GM21717 (cell line): ENCODE measurements at regions not wholly inside any gene's neighbourhood (a gene's known extent, or its start where the extent isn't known, plus 50 kb on each side); places are given as distances from the start of the nearest gene placed in this dataset.

Source experiments
- ATAC-seq: cut with Tn5 transposase; IDR thresholded peaks from one replicate; pipeline ENCODE4 v1.9.1; 2021; ENCODE audit warnings: mild to moderate bottlenecking, moderate library complexity; ENCODE audit not compliant: unreplicated experiment

DNA sequence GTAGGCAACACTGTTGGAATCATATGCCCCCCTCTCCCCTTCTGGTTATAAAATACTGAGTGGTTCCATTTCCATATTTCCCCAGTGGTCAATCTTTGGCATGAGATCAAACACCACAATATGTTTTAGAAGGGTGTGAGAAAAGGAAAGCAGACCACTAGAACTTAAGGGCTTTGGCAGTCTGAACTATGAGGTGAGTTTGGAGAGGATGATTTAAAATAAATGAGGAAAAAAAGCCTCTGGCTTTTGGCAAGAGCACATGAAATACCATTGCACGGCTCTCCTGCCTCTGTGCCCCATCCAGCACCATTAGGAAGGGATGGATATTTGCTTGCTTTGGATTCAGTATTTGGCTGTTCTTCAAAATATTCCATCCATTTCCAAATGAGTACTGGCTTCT, 339.5 kb upstream of the C1orf87 start:
- ATAC-seq: no peak

DNA sequence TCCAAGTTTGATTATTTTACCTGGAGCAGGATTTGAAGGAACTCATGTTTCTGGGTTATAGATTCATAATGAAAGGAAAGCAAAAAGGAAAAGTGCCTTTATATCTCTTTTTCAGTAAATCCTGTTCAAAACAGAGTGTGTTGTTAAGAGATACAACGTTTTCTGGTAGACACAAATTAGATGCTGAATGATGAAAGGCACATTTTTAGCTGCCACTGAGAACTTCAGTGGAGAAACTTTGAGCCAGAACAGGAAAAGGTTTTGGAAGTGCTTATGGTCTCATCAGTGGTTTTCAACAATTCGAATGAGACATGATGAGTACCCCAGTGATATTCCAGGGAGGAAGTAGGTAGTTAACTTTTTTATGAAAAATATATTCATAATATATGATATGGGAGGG, 338.0 kb upstream of the C1orf87 start:
- no peak for ATAC-seq

DNA sequence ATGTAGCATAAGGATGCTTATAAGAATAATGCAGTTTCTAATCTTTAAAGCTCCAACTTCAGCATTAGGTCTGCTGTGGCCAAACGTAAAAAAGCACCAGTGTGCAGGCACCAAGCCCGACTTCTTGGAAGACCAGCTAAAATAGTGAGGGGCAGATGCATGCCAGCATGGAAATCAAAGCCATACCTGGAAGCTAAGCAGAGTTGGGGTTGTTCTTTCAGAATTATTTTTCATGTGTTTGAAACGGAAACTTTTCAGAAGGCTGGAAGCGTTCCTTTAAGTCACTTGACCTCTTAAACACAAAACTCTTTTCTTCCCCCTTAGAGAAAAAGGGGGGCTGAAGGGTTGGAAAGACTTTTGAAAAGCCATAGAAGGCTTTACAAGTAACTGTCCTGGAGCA, 329.2 kb upstream of the C1orf87 start:
- ATAC-seq: no peak

DNA sequence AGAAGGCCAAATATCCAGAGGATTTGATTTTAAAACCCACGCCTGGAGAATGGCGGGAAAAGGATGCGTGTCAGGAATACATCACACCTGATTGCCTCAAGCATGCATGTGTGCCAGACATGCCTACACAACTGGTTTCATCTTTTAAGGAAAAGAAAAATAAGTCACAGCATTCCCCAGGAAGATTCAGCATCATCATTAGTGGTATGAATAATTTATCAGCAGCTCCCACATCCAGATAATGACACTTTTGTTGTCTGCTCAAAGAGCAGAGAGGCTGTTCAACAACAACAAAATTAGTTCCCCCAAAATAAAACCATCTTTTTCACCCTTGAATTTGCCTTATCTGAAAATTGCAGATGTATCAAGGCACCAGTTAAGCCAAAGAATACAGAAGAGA, 328.6 kb upstream of the C1orf87 start:
- no peak for ATAC-seq

DNA sequence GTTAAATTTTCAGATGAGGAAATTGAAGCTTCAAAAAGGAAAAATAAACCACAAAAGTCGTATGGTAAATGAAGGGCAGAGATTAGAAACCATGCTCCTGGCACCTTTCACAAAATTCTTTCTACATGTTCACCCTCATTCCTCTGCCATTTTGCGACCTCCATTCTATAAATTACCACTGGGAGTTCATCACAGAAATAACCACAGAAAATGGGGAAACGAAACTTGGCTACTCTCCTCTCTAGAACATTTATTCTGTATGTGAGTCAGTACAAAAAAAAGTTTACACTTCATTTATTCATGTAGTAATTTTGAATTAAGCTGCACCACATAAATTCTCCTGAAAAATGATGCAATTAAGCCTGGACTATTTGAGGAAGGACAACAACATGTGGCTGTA, 320.9 kb upstream of the C1orf87 start:
- no peak for ATAC-seq

DNA sequence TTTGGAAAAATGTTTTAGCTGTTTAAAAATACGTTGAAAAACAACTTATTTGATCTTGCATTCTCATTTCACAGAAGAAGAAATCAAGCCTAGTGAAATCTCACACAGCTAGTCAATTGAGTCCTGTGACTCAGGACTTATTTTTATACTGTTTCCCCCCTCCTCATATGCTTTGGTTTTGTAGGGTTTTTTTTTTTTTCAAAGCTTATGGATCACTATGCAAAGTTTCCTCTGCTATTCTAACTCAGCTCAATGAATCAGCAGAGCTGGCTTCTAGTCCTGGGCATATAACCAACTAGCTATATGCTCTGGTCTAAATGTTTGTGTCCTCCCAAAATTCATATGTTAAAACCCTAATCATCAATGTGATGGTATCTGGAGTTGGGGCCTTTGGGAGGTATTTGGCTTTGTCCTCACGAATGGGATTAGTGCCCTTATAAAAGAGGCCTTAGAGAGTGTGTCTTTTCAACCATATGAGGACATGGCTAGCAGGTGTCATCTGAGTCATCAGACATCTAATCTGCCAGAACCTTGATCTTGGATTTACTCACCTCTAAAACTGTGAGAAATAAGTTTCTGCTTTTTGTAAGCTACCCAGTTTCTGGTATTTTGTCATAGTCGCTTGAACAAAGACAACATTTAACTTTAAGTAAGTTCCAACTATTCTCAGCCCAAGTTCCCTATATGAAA, 317.2 kb upstream of the C1orf87 start:
- peak; percentile 81 for ATAC-seq

DNA sequence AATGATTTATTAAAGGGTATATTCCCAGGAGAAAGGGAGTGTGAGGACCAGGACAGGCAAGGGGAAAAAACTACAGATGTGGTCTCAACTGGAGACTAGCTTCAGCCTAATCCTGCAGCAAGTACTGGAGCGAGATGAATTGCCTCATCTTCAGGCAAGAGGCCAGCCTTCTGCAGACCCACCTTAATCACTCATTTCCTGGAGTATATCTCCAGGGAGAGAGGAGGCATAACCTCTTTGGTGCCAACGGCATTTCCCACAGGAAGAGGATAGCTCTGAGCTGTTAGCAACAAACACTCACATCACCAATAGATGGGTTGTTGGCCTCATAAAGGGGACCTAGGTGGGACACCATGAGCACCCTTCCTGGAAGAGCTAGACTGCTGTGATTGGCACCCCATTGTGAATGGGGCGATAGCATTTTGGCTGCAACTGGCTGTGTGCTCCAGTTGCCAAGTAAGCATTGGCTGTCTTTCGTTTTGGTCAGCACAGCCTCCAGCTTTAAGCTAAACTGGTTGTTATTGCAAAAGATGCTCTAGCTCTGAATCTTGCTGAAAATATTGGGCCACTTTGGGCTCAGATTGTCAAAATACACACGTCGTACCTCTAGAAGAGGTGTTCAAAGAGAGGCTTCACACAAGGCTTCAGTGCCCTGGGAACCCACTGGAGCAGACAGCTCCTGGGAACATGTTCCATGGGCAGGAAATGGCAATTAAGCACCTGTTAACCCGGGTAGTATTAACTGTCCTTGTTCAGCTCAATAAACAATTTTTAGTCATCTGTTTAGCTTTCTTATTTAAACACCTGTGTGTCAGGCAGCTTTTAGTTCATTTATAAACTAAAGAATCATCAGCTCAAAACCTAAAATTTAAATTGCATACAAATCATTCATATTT, 314.8 kb upstream of the C1orf87 start:
- ATAC-seq: no peak

DNA sequence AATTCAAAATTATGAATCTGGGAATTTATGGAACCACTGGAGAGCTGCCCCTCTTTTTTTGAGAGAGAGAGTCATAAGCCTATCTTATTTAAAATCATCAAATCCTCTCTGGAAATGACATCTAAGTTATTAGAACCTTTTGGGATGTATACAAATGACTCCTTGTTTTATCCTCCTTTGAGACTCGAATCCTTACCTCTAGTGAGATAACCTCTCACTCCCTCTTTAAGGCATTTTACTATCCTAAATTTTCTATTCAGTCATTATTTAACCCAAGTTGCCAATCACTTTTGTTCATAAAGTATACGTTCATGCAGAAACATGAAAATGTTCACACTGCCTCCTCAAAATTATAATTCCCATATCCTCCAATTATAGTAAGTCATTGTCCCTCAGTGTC, 313.6 kb upstream of the C1orf87 start:
- no peak for ATAC-seq

DNA sequence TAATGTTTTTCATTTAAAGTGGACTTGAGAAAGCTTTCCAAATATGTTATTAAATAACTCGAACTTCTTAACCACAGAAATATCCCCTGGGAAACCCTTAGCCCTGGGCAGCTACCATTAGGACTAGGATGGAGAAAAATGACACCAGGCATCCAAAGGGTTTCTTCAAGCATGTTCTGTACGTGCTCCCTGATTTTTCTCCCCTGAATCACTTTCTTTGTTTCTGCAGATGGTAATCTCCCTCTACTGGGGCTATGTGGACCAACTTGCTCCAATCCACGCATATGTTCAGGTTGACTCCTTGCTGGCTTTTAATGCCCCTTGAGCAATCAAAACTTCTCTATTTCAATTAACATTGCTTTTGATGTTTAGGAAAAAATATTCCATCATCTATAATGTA, 312.7 kb upstream of the C1orf87 start:
- ATAC-seq: no peak

DNA sequence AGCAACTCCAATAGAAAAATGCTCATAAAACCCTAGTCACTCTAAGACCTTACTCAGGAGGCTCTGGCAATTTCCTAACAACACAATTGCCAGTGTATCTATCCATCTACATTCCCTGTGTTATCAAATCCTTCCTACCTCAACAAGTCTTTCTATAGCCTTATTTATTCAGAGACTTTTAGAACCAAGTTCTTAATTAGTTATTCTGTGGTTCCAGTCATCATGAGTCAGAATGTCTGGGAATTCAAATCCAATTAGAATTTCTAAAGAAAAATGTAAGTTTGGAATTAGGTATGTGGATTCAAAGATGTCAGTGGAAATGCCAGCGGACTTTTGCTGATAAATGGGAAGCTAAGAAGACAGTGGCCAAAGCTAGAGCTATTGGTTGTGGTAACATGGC, 302.6 kb upstream of the C1orf87 start:
- ATAC-seq: no peak

DNA sequence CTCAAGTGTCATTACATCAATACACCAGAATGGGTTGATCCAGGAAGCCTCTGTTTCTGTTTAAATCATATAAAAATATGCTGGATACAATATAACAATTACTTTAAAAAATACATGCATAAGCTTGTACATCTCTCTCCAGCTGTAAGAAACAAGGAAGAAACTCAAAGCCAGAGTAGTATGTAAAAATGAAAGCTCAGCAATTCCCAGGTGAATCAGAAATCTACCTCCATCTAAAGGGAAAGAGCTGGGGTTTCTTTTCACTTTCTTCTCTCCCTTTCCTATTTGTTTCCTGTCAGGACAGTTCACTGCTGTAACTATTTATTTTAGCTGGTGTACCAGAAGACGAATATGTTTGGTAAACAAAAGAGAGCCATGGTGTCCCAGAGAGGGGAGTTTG, 301.0 kb upstream of the C1orf87 start:
- ATAC-seq: no peak

DNA sequence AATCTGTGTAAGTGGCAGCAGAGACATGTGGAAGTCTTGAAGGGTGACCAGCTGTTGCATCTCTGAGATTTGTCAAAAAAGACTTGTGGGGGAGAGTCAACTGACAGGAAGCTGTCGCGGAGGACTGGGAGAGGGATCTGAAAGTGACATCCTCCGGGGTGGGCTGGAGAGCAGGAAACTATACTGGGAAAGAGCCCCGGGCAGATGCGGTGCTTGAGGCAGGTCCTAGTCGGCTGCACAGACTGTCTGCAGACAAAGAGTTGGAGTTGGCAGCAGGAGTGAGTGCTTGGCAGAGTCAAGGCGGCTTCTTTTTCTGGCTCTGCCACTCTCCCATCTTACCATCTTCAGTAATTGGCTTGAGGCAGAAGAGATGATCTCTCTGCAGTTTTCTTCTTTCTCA, 294.0 kb upstream of the C1orf87 start:
- no peak for ATAC-seq

DNA sequence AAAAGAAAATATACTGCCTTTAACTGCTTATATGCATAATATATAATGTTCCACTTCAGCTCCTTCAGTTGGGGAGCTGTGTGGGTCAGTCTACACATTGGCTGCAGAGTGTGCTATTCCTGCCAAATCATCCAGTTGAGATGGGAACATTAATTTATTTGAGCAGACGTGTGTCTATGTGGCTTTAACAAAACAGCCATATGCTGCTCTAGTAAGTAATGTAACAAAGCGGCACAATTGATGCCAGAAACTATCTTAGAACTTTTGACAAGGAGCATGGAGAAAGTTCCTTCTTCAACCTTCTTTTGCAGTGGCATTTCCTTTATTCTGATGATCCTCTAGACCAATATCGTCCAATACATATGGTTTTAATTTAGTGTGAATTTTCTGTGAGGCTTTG, 285.9 kb upstream of the C1orf87 start:
- ATAC-seq: no peak

DNA sequence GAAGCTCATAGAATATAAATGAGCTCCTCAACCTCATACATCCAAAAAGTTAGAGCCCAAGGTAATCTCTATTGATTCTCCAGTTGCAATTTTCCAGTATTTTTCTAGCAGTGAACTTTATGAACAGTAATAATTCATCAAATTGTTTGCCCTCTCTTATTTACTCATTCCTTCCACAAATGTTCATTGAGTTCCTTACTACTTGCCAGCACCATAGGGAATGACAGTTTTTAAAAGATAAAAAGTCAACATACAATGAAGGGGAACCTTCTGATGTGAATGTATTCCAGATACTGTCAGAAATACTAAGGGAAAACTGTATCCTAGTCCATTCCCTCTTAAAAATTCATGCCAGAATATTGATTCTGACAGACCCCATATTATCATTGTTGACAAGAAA, 277.0 kb upstream of the C1orf87 start:
- no peak for ATAC-seq

DNA sequence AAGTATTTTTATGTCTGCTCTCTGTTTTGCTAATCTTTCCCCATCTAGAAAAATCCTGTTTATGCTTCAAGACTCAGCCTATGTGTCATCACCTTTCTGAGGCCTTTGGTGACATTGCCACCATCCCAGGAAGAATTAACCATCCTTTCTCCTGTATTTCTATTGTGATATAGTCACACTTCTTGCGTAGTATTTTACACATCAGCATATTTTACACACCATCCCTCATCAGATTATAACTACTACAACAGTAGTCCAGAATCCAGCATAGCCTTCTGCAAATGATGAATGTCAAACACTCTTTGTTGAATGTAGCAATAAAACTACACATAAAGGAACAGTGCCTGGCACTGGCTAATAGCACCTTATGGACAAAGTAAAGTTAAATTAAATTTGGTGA, 275.3 kb upstream of the C1orf87 start:
- ATAC-seq: no peak

DNA sequence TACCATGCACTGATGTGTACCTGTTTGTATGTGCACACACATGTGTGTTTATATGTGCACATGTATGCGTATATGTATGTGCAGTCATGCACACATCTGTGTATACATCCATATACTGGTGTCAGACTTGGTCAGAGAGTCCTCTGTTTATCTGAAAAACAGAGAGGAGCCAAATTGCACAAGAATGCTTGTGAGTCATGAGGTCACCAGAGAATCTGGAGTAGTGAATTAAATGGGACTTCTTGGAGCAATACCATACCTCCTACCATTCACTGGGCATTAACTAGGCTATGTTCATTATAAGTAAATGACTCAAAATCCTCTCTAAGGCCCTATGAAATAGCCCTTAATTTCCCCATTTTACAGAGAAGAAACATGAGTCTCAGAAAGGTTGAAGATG, 272.1 kb upstream of the C1orf87 start:
- ATAC-seq: no peak

DNA sequence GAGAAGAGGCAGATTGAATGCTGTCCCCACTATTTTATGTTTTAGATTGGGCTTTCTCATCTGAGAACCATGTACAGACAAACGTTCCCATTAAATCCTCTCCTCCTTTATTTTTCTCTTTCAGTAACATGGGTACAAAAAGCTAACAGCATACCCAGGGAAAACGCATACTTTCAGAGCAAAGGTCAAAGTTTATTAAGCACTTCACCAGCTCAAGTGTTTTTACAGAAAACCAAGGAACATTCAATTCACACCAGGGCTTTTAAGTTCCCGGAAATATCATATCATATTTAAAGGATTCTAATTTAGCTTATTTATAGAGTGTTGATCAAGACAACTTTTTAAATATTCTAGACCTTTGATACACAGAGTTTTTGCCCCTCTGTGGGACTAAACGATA, 271.5 kb upstream of the C1orf87 start:
- no peak for ATAC-seq

DNA sequence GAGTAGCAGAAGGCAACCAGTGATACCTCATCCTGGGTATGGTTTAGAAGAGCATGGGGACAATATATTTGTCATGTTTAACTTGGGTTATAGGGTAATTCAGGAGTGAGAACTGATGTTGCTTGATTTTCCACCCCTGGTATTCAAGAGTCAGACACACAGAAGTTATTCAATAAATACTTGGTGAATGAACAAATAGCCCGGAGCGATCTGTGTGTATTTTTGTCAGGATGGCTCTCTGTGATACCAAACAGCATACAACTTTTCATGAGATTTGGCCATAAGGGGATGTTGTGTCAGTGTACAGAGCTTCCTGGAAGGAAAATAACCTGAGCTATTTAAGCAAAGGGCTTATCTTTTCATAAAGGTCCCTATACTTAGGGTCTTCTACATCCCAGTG, 270.2 kb upstream of the C1orf87 start:
- ATAC-seq: no peak

DNA sequence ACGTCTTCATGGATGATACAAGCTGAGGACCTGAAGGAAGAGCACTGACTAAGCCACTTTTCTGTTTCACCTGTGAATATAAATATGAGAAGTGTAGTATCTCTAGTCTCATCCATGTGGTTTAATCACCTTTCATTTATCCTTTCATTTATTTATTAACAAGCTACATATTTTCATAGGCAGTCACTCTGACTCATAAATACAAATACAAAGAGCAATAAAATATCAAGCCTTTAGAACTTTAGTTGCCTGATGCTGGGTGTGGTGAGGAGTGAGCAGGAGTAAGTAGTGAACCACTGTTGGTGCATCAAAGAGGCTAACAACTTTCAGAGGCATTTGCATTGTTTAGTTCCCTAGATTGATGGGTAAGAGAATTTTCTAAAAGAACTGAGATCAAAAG, 269.0 kb upstream of the C1orf87 start:
- ATAC-seq: no peak

DNA sequence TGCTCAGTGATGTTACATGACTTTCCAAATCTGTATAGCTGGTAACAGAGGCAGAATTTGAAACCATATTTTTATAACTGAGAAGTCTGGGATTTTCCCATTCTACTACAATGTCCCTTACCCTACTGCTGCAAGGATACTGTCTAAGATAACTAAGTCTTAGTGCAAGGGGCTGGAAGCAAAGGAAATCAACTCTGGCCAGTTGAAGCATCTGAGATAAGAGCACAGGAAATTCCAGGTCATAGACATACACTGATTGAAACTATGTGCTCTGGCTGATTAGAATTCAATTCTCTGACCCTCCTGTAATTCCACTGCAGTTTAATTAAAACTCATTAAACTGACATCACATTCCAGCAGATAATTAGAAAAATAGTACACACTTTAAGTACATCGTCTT, 267.7 kb upstream of the C1orf87 start:
- no peak for ATAC-seq

DNA sequence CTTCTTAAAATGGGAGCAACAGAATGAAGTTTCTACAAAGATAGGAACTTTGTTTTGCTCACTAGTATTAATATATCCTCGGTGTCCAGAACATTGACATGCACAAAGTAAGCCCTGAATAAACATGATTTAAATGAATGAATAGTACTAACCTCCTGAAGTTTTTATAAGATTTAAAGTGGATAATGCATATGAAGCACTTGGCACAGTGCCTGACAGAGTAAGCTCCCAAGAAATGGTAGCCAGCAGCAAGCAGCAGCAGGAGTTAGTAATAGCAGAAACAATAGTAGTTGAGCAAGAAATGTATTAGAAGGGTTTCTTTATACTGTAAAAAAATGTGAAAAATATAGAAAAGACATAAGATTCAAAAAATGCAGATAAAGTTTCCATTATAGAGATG, 258.1 kb upstream of the C1orf87 start:
- ATAC-seq: no peak

DNA sequence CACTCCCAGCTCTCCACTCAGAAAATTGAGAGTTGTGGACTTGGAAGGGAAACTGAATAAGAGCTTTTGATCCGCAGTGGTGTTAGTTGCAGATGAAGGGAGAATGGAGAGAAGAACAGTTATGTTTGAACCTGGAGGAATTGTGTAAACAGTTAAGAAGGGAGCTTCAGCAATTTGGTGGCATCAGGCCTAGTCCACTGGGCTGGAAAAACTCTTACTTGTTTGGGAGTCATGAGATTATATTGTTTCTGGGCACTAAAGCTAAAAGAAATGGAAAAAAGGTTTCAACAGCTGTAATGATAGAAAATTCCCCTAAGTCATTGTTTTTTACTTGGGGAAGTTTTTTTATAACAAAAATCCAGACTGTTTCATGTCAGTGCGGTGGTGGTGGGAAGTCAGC, 256.1 kb upstream of the C1orf87 start:
- ATAC-seq: no peak

DNA sequence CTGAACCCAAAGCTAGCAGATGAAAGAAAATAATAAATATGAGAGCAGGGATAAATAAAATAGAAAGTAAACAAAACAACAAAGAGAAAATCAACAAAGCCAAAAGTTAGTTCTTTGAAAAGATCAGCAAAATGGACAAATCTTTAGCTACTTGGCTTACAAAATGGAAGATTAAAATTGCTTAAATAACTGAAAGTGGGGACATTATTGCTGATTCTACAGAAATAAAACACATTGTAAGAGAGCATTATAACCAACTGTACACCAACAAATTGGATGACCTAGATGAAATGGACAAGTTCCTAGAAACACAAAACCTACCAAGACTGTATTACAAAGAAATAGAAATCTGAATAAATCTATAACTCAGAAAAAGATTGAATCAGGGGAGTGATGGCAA, 238.3 kb upstream of the C1orf87 start:
- ATAC-seq: no peak
